K562 (cell line): ENCODE measurements at regions not wholly inside any gene's neighbourhood (a gene's known extent, or its start where the extent isn't known, plus 50 kb on each side); places are given as distances from the start of the nearest gene placed in this dataset.

ENCODE experiments used
- HNRNPK ChIP-seq: fragments of 200-400 bp; formaldehyde crosslinking; IDR thresholded peaks from one replicate; pipeline ENCODE4 v1.6.1; 2018; ENCODE audit warnings: mild to moderate bottlenecking, low read depth, low read length; ENCODE audit not compliant: poor library complexity, severe bottlenecking
- JUN ChIP-seq, 2 experiments: sonication (generic) in 1 of 2; formaldehyde crosslinking in 1 of 2; IDR thresholded peaks; 2 replicates each; pipeline versions ENCODE4 v1.6.1 to v1.8.0; 2012 to 2022; ENCODE audit warnings: borderline replicate concordance in 2 of 2, mild to moderate bottlenecking in 2 of 2, improper control_type of control experiment in 1 of 2, low read depth in 1 of 2, low read length in 1 of 2, missing genetic modification reagents in 1 of 2
- MCM2 ChIP-seq: fragments of 450-650 bp; IDR thresholded peaks from 2 replicates; pipeline ENCODE4 v1.6.1; 2017; ENCODE audit warnings: low read depth, mild to moderate bottlenecking
- MECOM ChIP-seq: fragments of 250-450 bp; sonication (Bioruptor Pico); IDR thresholded peaks from 2 replicates; pipeline ENCODE4 v1.8.0; 2022; ENCODE audit warnings: inconsistent platforms
- NR1H2 ChIP-seq: sonication (generic); formaldehyde crosslinking; IDR thresholded peaks from 2 replicates; pipeline ENCODE4 v1.4.0; 2020; ENCODE audit warnings: mild to moderate bottlenecking, missing genetic modification reagents
- PATZ1 ChIP-seq: fragments of 250-450 bp; sonication (Bioruptor Pico); IDR thresholded peaks from 2 replicates; pipeline ENCODE4 v1.5.0; 2020; ENCODE audit warnings: mild to moderate bottlenecking, borderline replicate concordance
- PCBP2 ChIP-seq: fragments of 200-400 bp; formaldehyde crosslinking; IDR thresholded peaks from 2 replicates; pipeline ENCODE4 v1.6.1; 2018; ENCODE audit warnings: low read length, low read depth, mild to moderate bottlenecking, moderate library complexity; ENCODE audit not compliant: poor library complexity, severe bottlenecking
- SLC30A9 ChIP-seq: fragments of 250-450 bp; sonication (Bioruptor Pico); IDR thresholded peaks from 2 replicates; pipeline ENCODE4 v1.8.0; 2022; ENCODE audit warnings: mild to moderate bottlenecking, moderate library complexity
- SRSF3 ChIP-seq: fragments of 200-400 bp; formaldehyde crosslinking; IDR thresholded peaks from 2 replicates; pipeline ENCODE4 v1.6.1; 2016; ENCODE audit warnings: mild to moderate bottlenecking, low read length, moderate library complexity; ENCODE audit not compliant: insufficient read depth
- TFAP4 ChIP-seq: sonication (generic); formaldehyde crosslinking; IDR thresholded peaks from 2 replicates; pipeline ENCODE4 v1.8.0; 2022; ENCODE audit warnings: missing genetic modification reagents, mild to moderate bottlenecking, moderate library complexity, borderline replicate concordance
- TRIM24 ChIP-seq, 2 experiments: fragments of 450-650 bp; IDR thresholded peaks; 2 replicates each; pipeline ENCODE4 v1.6.1; 2016
- ZNF212 ChIP-seq: fragments of 450-650 bp; formaldehyde crosslinking; IDR thresholded peaks from 2 replicates; pipeline ENCODE4 v1.4.0; 2020; ENCODE audit warnings: mild to moderate bottlenecking
- ZNF24 ChIP-seq: fragments of 450-650 bp; IDR thresholded peaks from 2 replicates; pipeline ENCODE4 v1.6.1; 2016
- ZNF324 ChIP-seq: fragments of 250-450 bp; sonication (Bioruptor Pico); IDR thresholded peaks from 2 replicates; pipeline ENCODE4 v1.4.0; 2020; ENCODE audit warnings: mild to moderate bottlenecking
- ZNF589 ChIP-seq: fragments of 200-800 bp; sonication (Bioruptor generic); IDR thresholded peaks from 2 replicates; pipeline ENCODE4 v1.6.1; 2016; ENCODE audit warnings: low read depth, missing genetic modification characterization, missing compliant biosample characterization
- TF ChIP-seq, protein P1 (sequence below): fragments of 200-400 bp; formaldehyde crosslinking; IDR thresholded peaks from 2 replicates; pipeline ENCODE4 v1.6.1; 2017; ENCODE audit warnings: mild to moderate bottlenecking, low read depth, low read length, moderate library complexity
- TF ChIP-seq, protein P2 (sequence below): fragments of 250-450 bp; sonication (Bioruptor Pico); IDR thresholded peaks from 2 replicates; pipeline ENCODE4 v1.8.0; 2022; ENCODE audit warnings: moderate library complexity, mild to moderate bottlenecking, inconsistent platforms
- TF ChIP-seq, protein P3 (sequence below): fragments of 250-450 bp; sonication (Bioruptor Pico); IDR thresholded peaks from 2 replicates; pipeline ENCODE4 v1.4.0; 2020; ENCODE audit warnings: mild to moderate bottlenecking
- TF ChIP-seq, protein P4 (sequence below): fragments of 450-650 bp; IDR thresholded peaks from 2 replicates; pipeline ENCODE4 v1.6.1; 2016; ENCODE audit warnings: missing biosample characterization, missing genetic modification characterization

- TF ChIP-seq MCM2 (no peak), TFAP4 (CRISPR knock-in tag) (peak; percentile 44), PATZ1 (CRISPR knock-in tag) (peak; percentile 98), ZNF589 (CRISPR knock-in tag) (peak; percentile 100), SRSF3 (no peak), TRIM24 (IDR thresholded peaks at IDR 0.05) (peak; percentile 97 to 99), ZNF212 (CRISPR knock-in tag) (peak; percentile 99), ZNF24 (peak; percentile 61; the same call in 1 of the 2 replicates), HNRNPK (no peak), PCBP2 (no peak), MECOM (CRISPR knock-in tag) (peak; percentile 100), ZNF324 (CRISPR knock-in tag) (peak; percentile 94), JUN (IDR thresholded peaks at IDR 0.05; ENCODE audit: borderline replicate concordance, low read depth, low read length) (peak; percentile 59; the same call in 1 of the 2 replicates), JUN (CRISPR knock-in tag; IDR thresholded peaks at IDR 0.05; ENCODE audit: borderline replicate concordance) (no peak), SLC30A9 (CRISPR knock-in tag) (peak; percentile 93), NR1H2 (no peak)
- TF ChIP-seq, protein P1, sequence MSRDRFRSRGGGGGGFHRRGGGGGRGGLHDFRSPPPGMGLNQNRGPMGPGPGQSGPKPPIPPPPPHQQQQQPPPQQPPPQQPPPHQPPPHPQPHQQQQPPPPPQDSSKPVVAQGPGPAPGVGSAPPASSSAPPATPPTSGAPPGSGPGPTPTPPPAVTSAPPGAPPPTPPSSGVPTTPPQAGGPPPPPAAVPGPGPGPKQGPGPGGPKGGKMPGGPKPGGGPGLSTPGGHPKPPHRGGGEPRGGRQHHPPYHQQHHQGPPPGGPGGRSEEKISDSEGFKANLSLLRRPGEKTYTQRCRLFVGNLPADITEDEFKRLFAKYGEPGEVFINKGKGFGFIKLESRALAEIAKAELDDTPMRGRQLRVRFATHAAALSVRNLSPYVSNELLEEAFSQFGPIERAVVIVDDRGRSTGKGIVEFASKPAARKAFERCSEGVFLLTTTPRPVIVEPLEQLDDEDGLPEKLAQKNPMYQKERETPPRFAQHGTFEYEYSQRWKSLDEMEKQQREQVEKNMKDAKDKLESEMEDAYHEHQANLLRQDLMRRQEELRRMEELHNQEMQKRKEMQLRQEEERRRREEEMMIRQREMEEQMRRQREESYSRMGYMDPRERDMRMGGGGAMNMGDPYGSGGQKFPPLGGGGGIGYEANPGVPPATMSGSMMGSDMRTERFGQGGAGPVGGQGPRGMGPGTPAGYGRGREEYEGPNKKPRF: no peak
- TF ChIP-seq, protein P2, sequence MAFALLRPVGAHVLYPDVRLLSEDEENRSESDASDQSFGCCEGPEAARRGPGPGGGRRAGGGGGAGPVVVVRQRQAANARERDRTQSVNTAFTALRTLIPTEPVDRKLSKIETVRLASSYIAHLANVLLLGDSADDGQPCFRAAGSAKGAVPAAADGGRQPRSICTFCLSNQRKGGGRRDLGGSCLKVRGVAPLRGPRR (CRISPR knock-in tag): peak; percentile 100
- TF ChIP-seq, protein P3, sequence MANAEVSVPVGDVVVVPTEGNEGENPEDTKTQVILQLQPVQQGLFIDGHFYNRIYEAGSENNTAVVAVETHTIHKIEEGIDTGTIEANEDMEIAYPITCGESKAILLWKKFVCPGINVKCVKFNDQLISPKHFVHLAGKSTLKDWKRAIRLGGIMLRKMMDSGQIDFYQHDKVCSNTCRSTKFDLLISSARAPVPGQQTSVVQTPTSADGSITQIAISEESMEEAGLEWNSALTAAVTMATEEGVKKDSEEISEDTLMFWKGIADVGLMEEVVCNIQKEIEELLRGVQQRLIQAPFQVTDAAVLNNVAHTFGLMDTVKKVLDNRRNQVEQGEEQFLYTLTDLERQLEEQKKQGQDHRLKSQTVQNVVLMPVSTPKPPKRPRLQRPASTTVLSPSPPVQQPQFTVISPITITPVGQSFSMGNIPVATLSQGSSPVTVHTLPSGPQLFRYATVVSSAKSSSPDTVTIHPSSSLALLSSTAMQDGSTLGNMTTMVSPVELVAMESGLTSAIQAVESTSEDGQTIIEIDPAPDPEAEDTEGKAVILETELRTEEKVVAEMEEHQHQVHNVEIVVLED (CRISPR knock-in tag): peak; percentile 89
- TF ChIP-seq, protein P4, sequence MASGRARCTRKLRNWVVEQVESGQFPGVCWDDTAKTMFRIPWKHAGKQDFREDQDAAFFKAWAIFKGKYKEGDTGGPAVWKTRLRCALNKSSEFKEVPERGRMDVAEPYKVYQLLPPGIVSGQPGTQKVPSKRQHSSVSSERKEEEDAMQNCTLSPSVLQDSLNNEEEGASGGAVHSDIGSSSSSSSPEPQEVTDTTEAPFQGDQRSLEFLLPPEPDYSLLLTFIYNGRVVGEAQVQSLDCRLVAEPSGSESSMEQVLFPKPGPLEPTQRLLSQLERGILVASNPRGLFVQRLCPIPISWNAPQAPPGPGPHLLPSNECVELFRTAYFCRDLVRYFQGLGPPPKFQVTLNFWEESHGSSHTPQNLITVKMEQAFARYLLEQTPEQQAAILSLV (tag): peak; percentile 100
These were observed 149.7 kb upstream of the FBXL17 start (continued) for GRCh38 chr5:108531367-108532128.
